NCI-H1048 (cell line): ENCODE measurements at regions not wholly inside any gene's neighbourhood (a gene's known extent, or its start where the extent isn't known, plus 50 kb on each side); places are given as distances from the start of the nearest gene placed in this dataset.
"Not testable (repeated sequence)": the region's sequence is repeated elsewhere in the genome, so short reads cannot be mapped to it uniquely, and the experiment has no call there.

ENCODE experiments used
- DNase-seq: peaks from one replicate; lab custom pipeline; 2025; lab: John Stamatoyannopoulos, UW

DNA sequence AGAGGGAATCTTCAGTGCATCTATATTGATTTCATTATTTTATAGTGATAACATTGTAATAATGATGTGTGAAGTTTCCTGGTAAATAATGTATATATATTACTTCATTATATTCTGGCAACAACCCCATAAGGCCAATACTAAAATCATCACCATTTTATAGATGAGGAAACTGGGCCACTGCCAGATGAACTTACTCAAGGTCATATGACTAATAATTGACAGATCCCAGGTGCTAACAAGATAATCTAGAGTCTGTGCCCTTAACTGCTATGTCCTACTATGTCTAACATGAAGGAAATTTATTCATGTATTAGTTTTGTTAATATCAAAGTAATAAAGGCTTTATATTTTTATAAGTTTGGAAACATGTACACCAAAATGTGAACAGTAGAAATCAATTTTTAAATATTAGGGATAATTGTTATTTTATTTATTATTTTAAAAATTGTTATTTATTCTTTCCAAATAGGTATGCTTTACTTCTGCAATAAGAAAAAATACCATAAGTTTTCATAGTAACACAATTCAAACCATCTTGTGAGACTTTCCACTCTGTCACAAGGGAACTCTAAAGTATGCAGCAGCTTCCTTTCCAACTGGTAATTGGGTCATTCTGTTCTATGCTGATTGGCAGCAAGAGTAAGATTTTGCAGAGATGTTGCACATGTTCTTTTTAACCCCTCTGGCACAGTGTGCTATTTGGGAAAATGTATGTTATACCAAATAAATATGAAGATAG lies 90.8 kb upstream of the CMC1 start:
- DNase-seq = no peak

DNA sequence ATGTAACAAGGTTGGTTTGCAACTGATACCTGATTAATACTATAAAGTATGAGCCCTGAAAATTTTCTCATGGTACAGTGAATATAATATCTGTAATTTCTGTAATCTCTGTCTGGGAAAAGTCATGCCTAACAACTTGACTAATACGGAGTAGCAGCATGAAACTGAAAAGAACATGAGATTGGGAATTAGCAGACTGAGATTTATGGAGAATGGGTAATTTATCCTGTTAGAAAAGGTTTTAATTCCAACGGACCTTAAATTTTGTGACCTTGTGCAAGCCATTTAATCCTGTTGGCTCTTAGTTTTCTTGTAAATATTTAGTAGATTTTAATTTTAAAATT lies 90.2 kb upstream of the CMC1 start:
- DNase-seq = no peak

DNA sequence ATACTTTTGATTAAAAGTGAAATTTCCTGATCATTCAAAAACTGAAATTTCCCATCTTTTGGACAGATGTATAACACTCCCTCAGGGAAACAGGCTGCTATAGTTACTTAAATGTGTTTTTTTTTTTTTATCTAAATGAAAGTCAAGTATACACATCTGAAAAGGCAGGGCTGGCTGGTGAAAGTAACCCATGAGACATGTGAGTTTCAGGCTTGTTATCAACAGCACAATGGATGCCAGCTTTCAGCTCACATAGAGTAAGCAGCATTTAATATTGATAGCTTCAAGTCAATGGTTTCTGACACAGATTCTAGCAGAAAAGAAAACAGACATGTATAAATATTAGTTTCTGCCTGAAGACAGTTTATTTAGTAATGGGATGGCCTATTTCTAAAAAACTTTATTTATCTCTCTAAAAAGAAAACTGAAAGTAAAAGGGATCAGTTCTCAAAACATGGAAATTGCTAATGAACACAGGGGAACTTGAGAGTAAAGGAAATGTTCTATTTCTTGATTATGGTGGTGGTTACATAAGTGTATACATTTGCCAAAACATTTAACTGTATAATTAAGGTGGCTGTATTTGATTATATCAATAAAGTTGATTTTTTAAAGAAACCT lies 89.7 kb upstream of the CMC1 start:
- DNase-seq = no peak

DNA sequence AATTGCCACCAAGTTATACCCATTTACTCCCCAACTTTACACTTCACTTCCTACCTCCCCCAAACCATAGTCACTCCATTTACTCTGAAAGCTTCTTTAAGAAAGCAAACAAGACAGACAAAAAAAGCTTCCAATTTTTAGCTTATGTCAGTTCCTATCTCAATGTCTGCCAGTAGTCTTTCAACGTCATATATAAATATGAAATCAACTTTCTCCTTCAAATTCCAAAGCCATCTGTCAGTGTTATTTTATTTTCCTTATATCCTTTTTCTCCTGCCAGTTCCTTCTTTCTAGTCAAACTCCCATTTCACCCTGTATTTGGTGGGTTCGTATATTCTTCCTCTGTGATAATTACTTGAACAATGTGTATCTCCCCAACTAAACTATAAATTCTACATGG lies 85.8 kb upstream of the CMC1 start:
- DNase-seq = no peak

DNA sequence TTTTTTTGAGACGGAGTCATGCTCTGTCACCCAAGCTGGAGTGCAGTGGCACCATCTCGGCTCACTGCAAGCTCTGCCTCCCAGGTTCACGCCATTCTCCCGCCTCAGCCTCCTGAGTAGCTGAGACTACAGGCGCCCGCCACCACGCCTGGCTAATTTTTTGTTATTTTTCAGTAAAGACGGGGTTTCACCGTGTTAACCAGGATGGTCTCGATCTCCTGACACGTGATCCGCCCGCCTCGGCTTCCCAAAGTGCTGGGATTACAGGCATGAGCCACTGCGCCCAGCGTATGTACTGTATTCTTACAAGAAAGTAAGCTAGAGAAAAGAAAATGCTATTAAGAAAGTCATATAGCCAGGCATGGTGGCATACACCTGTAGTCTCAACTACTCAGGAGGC lies 84.8 kb upstream of the CMC1 start:
- DNase-seq = not testable (repeated sequence)

DNA sequence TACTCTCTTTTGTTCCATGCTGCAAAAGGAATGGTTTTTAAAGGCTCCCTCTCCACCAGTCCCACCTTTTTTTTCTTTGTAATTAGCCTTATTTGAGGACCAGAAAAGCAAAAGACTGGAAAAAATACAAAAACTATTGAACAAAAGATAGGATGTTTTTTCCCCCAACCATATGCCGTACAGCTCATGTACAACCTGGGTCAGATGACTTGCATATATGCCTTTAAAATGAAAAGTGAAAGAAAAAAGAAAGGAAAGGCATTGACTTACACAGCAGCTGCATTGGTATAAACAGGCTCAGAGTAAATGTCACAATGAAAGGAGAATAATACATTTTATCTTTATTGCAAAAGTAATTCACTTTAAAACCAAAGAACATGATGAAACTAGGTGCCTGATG lies 69.5 kb upstream of the CMC1 start:
- no peak for DNase-seq

DNA sequence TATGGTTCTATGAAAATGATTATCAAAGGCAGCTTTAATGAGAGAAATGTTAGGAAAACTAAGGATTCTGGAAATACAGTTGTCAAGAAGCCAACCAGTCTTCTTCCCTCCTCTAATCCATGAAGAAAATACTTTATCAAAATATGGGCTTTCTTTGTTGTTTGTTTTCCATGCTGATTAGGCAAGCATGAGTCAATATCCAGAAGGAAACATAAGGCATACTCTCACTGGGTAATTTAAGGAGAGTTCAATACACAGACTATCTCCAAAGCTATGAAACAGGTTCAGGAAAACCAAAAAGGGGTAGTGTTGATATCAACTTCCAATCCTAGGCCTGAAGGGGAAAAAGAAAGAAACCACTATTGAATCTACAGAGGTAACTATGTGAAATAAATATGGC lies 68.7 kb upstream of the CMC1 start:
- DNase-seq = no peak

DNA sequence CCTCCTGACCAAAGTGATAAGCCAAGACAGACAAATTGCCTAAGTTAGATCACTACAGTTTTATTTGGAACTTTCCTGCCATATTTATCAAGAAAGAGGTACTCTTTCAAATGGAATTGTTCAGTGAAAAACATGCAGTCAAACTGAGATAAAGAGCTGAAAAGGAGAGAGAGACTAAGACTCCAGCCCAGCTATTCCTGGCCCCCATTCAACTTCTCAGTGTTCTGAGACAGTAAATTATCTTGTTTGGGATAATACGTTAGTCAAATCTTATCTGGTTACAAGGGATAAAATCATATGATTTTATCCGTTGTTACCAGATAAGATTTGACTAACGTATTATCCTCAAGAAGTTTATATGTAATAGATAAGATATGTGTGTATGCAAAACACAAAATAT lies 67.6 kb upstream of the CMC1 start:
- no peak for DNase-seq

DNA sequence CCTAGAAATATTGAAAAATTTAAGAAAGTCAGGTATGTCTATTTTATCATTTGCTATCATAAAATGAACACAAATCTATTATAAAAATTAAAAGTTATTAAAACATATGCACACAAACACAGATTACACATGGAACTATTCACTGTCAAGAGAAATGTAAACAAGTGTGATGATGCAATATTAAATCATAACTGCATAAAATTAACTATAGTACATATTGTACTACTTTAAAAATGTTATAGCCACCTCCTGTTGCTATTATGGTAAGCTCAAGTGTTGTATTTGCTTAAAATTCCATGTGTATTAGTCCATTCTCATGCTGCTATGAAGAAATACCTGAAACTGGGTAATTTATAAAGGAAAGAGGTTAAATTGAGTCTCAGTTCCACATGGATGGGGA lies 54.7 kb upstream of the CMC1 start:
- no peak for DNase-seq

DNA sequence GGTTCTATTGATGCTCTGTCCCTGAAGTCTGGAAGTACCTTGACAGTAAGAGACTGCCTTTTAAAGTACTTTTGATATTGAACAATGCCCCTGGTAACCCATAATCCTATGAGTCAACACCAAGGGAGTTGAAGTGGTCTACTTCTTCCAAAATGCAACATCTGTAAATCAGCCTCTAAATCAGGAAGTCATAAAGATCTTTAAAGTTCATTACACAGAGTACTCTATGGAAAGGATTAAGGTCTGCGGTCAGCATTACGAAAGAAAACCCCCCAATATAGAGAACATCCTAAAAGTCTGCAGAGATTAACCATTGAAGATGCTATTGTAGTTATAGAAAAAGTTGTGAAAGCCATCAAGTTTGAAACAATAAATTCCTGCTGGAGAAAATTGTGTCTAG lies 52.7 kb upstream of the CMC1 start:
- no peak for DNase-seq

DNA sequence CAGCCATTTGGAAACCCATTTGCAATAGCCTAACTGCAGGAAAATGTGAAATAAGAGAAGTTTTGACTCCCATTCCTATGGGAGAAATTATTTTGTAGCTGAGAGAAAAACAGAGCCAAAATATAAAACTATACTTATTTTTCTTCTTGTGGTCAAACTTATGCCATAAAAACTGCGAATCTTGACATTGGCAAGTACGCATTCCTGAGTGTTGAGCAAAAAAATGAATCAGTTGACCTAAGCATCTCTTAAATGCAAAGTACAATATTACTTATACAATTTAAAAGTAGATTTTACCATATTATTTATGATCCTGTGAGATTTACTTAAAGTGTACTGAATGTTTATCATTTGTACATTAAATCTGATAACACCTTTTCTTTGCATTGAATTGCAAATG lies 50.1 kb upstream of the CMC1 start:
- DNase-seq = no peak
